ENCODE measurements at regions not wholly inside any gene's neighbourhood (a gene's known extent, or its start where the extent isn't known, plus 50 kb on each side); places are given as distances from the start of the nearest gene placed in this dataset.

GRCh38 chrX:45756557-45756956 lies 555.9 kb upstream of the DIPK2B start:
- H3K4me3 Mint-ChIP-seq (ENCODE audit: unreplicated experiment): no peak overlapping the region
- intact Hi-C loops (cut with micrococcal nuclease): no loop called here
- BruUV-seq (replicated peaks): no TSS peak
- TF ChIP-seq CTCF (IDR thresholded peaks at IDR 0.05; ENCODE audit: unreplicated experiment): no peak
- ChIA-PET POLR2A (interaction anchor here (0.8 to 19.2 kb wide), 4 partner anchors 13 to 241 kb away, joined by 3 to 408 read pairs (median 7); no protein-coding TSS in a partner anchor), CTCF (interaction anchor here (1.0 kb wide), 1 partner anchor 67 kb away, joined by 3 read pairs; no protein-coding TSS in a partner anchor)
- H3K27me3 Mint-ChIP-seq (ENCODE audit: insufficient read depth, unreplicated experiment): peaks cover 15% of the 10 kb centered on the region
- no peak overlapping the region for H3K27ac Mint-ChIP-seq (ENCODE audit: low read depth, unreplicated experiment)
- DNase-seq (ENCODE audit: unreplicated experiment): no peak
- H3K36me3 Mint-ChIP-seq (ENCODE audit: insufficient read depth, unreplicated experiment): peaks cover 19% of the 10 kb centered on the region
- H3K4me1 Mint-ChIP-seq (ENCODE audit: insufficient read depth, unreplicated experiment): peaks cover 29% of the 10 kb centered on the region
- H3K9me3 Mint-ChIP-seq (ENCODE audit: unreplicated experiment): no peaks in the 10 kb centered on the region

GRCh38 chrX:45755703-45756102 lies 555.0 kb upstream of the DIPK2B start:
- ChIA-PET CTCF (interaction anchor here (0.7 kb wide), 1 partner anchor 740 kb away, joined by 3 read pairs; no protein-coding TSS in a partner anchor), POLR2A (interaction anchor here (0.6 to 19.2 kb wide), 6 partner anchors 14 to 245 kb away, joined by 3 to 408 read pairs (median 4); no protein-coding TSS in a partner anchor)
- Mint-ChIP-seq H3K4me3 (ENCODE audit: unreplicated experiment) (no peak overlapping the region), H3K27ac (ENCODE audit: low read depth, unreplicated experiment) (peak overlapping the region; percentile 28), H3K27me3 (ENCODE audit: insufficient read depth, unreplicated experiment) (peaks cover 11% of the 10 kb centered on the region), H3K4me1 (ENCODE audit: insufficient read depth, unreplicated experiment) (peaks cover 24% of the 10 kb centered on the region), H3K9me3 (ENCODE audit: unreplicated experiment) (no peaks in the 10 kb centered on the region), H3K36me3 (ENCODE audit: insufficient read depth, unreplicated experiment) (peaks cover 18% of the 10 kb centered on the region)
- no TSS peak for BruUV-seq (replicated peaks)
- TF ChIP-seq CTCF (IDR thresholded peaks at IDR 0.05; ENCODE audit: unreplicated experiment): no peak
- intact Hi-C loops (cut with micrococcal nuclease): no loop called here
- DNase-seq (ENCODE audit: unreplicated experiment): no peak

GRCh38 chrX:45751156-45751555 lies 550.5 kb upstream of the DIPK2B start:
- H3K27ac Mint-ChIP-seq (ENCODE audit: low read depth, unreplicated experiment): peak overlapping the region; percentile 60
- intact Hi-C loops (cut with micrococcal nuclease): loop anchor here (5.0 kb wide), 1 partner anchor 96 kb away; no protein-coding TSS in a partner anchor

More at GRCh38 chrX:45751156-45751555, 550.5 kb upstream of the DIPK2B start:
- no peak for DNase-seq (ENCODE audit: unreplicated experiment)
- Mint-ChIP-seq H3K9me3 (ENCODE audit: unreplicated experiment) (no peaks in the 10 kb centered on the region), H3K27me3 (ENCODE audit: insufficient read depth, unreplicated experiment) (peaks cover 18% of the 10 kb centered on the region), H3K4me3 (ENCODE audit: unreplicated experiment) (peak overlapping the region; percentile 8), H3K36me3 (ENCODE audit: insufficient read depth, unreplicated experiment) (peaks cover 31% of the 10 kb centered on the region), H3K4me1 (ENCODE audit: insufficient read depth, unreplicated experiment) (peaks cover 26% of the 10 kb centered on the region)
- POLR2A ChIA-PET: interaction anchor here (0.6 to 19.2 kb wide), 13 partner anchors 8 to 575 kb away, joined by 3 to 408 read pairs (median 6); no protein-coding TSS in a partner anchor
- TF ChIP-seq CTCF (IDR thresholded peaks at IDR 0.05; ENCODE audit: unreplicated experiment): no peak
- BruUV-seq (replicated peaks): TSS peak; percentile 47
- CTCF ChIA-PET: interaction anchor here (0.7 to 2.4 kb wide), 4 partner anchors 23 to 236 kb away, joined by 3 to 10 read pairs (median 4); no protein-coding TSS in a partner anchor
